Activated naive CD4-positive, alpha-beta T cell treated with anti-CD3 and anti-CD28 coated beads for 36 hours (primary cell): ENCODE measurements at regions not wholly inside any gene's neighbourhood (a gene's known extent, or its start where the extent isn't known, plus 50 kb on each side); places are given as distances from the start of the nearest gene placed in this dataset.
"Not testable (repeated sequence)": the region's sequence is repeated elsewhere in the genome, so short reads cannot be mapped to it uniquely, and the experiment has no call there.

Source experiments
- CTCF ChIA-PET: fragments of 350-600 bp; sonication (Branson Sonifier 250); formaldehyde crosslinking; loops from one replicate; lab custom pipeline; 2021; ENCODE audit warnings: antibody characterized with exemption; lab: Charles Lee
- DNase-seq: peaks from one replicate; pipeline ENCODE4 v3.0.0-alpha.2; 2020
- H3K27ac Mint-ChIP-seq: one replicate; pipeline ENCODE4 v1.8.0; 2021; ENCODE audit warnings: mild to moderate bottlenecking, mixed read lengths
- H3K27me3 Mint-ChIP-seq: one replicate; pipeline ENCODE4 v1.8.0; 2021; ENCODE audit warnings: low read depth, mixed read lengths
- H3K36me3 Mint-ChIP-seq: one replicate; pipeline ENCODE4 v1.8.0; 2021; ENCODE audit warnings: low read depth, mixed read lengths
- H3K4me1 Mint-ChIP-seq: one replicate; pipeline ENCODE4 v1.8.0; 2021; ENCODE audit warnings: low read depth, mixed read lengths
- H3K4me3 Mint-ChIP-seq: one replicate; pipeline ENCODE4 v1.8.0; 2021; ENCODE audit warnings: mild to moderate bottlenecking, moderate library complexity, mixed read lengths
- H3K9me3 Mint-ChIP-seq: one replicate; pipeline ENCODE4 v1.8.0; 2021; ENCODE audit warnings: mixed read lengths
- intact Hi-C: fragments of 100-400 bp; cut with micrococcal nuclease; formaldehyde crosslinking; loops from one replicate; pipeline ENCODE4 v1.15.1; 2023

- CTCF ChIA-PET, result no interaction called here
- intact Hi-C loops, result no loop called here
- Mint-ChIP-seq H3K36me3 (no peaks in the 10 kb centered on the region), H3K4me1 (no peaks in the 10 kb centered on the region), H3K27ac (no peak overlapping the region), H3K4me3 (no peak overlapping the region), H3K27me3 (peaks cover 2% of the 10 kb centered on the region), H3K9me3 (peaks cover 3% of the 10 kb centered on the region)
- no peak for DNase-seq
Observed at GRCh38 chr9:108271646-108272348, 584.0 kb downstream of the ACTL7B start.

- Mint-ChIP-seq H3K27me3 (peaks cover 2% of the 10 kb centered on the region), H3K9me3 (peaks cover 3% of the 10 kb centered on the region), H3K27ac (no peak overlapping the region), H3K4me1 (no peaks in the 10 kb centered on the region), H3K36me3 (no peaks in the 10 kb centered on the region), H3K4me3 (no peak overlapping the region)
- no peak for DNase-seq
- intact Hi-C loops, result no loop called here
- CTCF ChIA-PET, result no interaction called here
Observed at GRCh38 chr9:108271236-108271635, 584.5 kb downstream of the ACTL7B start.

DNA sequence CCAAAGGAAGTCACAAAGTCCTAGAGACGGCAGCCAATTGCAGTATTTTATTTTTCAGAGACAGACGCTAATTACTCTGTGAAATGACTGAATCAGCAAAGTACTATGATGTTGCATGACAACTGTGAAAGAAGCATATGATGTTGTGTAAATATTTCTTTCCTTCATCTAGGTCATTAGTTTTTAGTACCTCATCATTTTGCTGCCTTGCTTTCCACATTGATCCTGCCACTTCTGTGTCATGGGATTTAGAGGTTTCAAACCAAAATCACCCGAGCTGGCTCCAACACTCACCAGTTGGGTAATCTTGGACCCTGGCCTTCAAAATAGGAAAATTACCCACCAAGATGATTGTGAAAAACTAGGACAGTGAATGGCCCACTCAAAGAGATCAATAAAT, 585.2 kb downstream of the ACTL7B start:
- intact Hi-C loops, result no loop called here
- Mint-ChIP-seq H3K27me3 (peaks cover 2% of the 10 kb centered on the region), H3K36me3 (no peaks in the 10 kb centered on the region), H3K27ac (no peak overlapping the region), H3K4me3 (no peak overlapping the region), H3K4me1 (no peaks in the 10 kb centered on the region), H3K9me3 (peaks cover 3% of the 10 kb centered on the region)
- no peak for DNase-seq
- CTCF ChIA-PET, result no interaction called here

- H3K4me3 Mint-ChIP-seq, result no peak overlapping the region
- H3K27ac Mint-ChIP-seq, result no peak overlapping the region
- no peaks in the 10 kb centered on the region for H3K4me1 Mint-ChIP-seq
- intact Hi-C loops, result no loop called here
- no peak for DNase-seq
- H3K27me3 Mint-ChIP-seq, result peaks cover 2% of the 10 kb centered on the region
- peaks cover 3% of the 10 kb centered on the region for H3K9me3 Mint-ChIP-seq
- H3K36me3 Mint-ChIP-seq, result no peaks in the 10 kb centered on the region
- CTCF ChIA-PET, result no interaction called here
Observed at GRCh38 chr9:108270051-108270450, 585.7 kb downstream of the ACTL7B start.

- intact Hi-C loops, result no loop called here
- no peaks in the 10 kb centered on the region for H3K36me3 Mint-ChIP-seq
- no peak overlapping the region for H3K27ac Mint-ChIP-seq
- H3K4me1 Mint-ChIP-seq, result no peaks in the 10 kb centered on the region
- no peak overlapping the region for H3K4me3 Mint-ChIP-seq
- peaks cover under 1% of the 10 kb centered on the region for H3K9me3 Mint-ChIP-seq
- H3K27me3 Mint-ChIP-seq, result peaks cover 2% of the 10 kb centered on the region
- CTCF ChIA-PET, result no interaction called here
- no peak for DNase-seq
Observed at GRCh38 chr9:108269371-108269770, 586.4 kb downstream of the ACTL7B start.

DNA sequence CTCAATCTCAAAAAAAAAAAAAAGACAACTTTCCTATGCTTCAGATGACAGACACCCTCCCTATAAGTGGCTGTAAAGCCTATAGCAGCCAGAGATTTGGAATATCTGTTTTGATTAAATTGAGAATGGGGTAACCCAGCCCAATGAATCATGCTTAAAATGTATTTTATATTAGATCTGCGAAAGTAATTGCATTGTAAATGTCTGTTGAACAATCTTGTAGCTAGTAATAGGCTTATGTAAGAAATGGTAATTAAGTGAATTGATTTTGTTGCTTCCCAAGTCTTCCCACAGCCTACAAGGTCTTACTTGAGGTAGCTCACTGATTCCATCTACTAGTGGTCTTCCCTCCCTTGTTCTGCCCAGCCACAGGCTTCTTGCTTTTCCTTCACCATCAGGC, 590.7 kb downstream of the ACTL7B start:
- Mint-ChIP-seq H3K27ac (no peak overlapping the region), H3K4me3 (no peak overlapping the region), H3K9me3 (peaks cover 2% of the 10 kb centered on the region), H3K36me3 (no peaks in the 10 kb centered on the region), H3K27me3 (peaks cover 2% of the 10 kb centered on the region), H3K4me1 (no peaks in the 10 kb centered on the region)
- DNase-seq, result no peak
- CTCF ChIA-PET, result no interaction called here
- intact Hi-C loops, result no loop called here

- Mint-ChIP-seq H3K27ac (no peak overlapping the region), H3K27me3 (peaks cover 1% of the 10 kb centered on the region), H3K36me3 (no peaks in the 10 kb centered on the region), H3K4me3 (no peak overlapping the region), H3K4me1 (no peaks in the 10 kb centered on the region), H3K9me3 (peaks cover 2% of the 10 kb centered on the region)
- DNase-seq, result no peak
- CTCF ChIA-PET, result no interaction called here
- intact Hi-C loops, result no loop called here
Observed at GRCh38 chr9:108264093-108264492, 591.7 kb downstream of the ACTL7B start.

- Mint-ChIP-seq H3K4me3 (no peak overlapping the region), H3K36me3 (no peaks in the 10 kb centered on the region), H3K27ac (no peak overlapping the region), H3K27me3 (no peaks in the 10 kb centered on the region), H3K4me1 (no peaks in the 10 kb centered on the region), H3K9me3 (peaks cover 2% of the 10 kb centered on the region)
- no peak for DNase-seq
- CTCF ChIA-PET, result no interaction called here
- intact Hi-C loops, result no loop called here
Observed at GRCh38 chr9:108262836-108263235, 593.0 kb downstream of the ACTL7B start.

DNA sequence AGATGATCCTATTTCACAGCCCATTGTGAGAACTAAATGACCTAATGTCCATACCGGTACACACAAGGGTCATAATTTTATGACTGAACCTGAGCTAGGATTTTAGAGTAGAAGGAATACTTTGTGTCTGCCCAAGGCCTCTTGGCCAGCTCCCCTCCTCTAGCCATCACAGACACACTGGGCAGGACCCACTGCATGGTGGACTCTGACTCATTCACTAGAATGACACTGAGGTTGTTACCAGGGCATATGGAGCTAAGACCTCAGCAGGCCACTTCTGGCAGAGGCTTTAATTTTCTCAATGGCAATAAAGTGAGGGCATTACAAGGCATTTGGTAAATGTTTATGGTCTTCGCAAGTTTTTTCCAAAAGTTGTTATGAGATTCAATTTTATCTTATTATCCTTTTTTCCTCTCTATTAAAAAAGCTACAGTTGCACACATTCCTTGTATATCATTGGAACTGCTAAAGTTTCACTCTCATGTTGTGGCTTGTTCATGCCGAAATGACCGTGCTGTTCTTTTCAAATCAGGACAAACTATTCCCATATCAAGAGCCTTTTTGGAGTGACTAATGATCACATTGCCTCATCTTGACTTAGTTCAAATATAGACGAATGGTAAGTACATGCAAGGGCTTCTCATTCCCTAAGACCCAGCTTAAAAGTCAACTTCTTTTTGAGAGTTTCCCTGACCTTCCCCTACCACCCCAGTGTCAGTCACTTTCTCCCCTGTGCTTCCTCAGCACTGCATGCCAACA, 595.7 kb downstream of the ACTL7B start:
- CTCF ChIA-PET, result no interaction called here
- H3K27ac Mint-ChIP-seq, result no peak overlapping the region
- H3K4me1 Mint-ChIP-seq, result no peaks in the 10 kb centered on the region
- no peak overlapping the region for H3K4me3 Mint-ChIP-seq
- peaks cover 2% of the 10 kb centered on the region for H3K9me3 Mint-ChIP-seq
- no peak for DNase-seq
- H3K36me3 Mint-ChIP-seq, result no peaks in the 10 kb centered on the region
- no peaks in the 10 kb centered on the region for H3K27me3 Mint-ChIP-seq
- intact Hi-C loops, result no loop called here

GRCh38 chr9:108258640-108259039, 597.1 kb downstream of the ACTL7B start:
- DNase-seq, result no peak
- H3K9me3 Mint-ChIP-seq, result peaks cover 2% of the 10 kb centered on the region
- CTCF ChIA-PET, result interaction anchor here (0.7 kb wide), 1 partner anchor 673 kb away, joined by 3 read pairs; no protein-coding TSS in a partner anchor
- no peaks in the 10 kb centered on the region for H3K27me3 Mint-ChIP-seq
- no peaks in the 10 kb centered on the region for H3K4me1 Mint-ChIP-seq
- intact Hi-C loops, result no loop called here
- no peak overlapping the region for H3K27ac Mint-ChIP-seq
- no peak overlapping the region for H3K4me3 Mint-ChIP-seq
- H3K36me3 Mint-ChIP-seq, result no peaks in the 10 kb centered on the region

DNA sequence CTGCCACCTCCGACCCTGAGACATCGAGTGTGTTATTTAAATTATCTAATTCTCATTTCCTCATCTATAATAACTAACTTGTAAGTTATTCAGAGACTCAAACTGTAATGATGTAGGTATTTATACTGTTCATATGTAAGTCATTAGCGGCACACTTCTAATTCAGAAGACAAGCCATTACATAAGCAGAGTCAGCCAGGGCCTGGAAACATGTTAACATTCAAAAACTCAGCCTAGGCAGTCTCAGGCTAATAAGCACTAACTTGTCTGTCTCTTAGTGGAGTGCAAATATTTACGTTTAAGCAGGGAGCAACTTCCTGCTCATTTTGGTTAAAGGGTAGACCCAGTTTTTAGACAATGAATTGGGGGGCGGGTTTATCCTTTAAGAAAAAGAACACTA, 598.4 kb downstream of the ACTL7B start:
- H3K4me1 Mint-ChIP-seq, result no peaks in the 10 kb centered on the region
- no peak for DNase-seq
- H3K9me3 Mint-ChIP-seq, result no peaks in the 10 kb centered on the region
- H3K27ac Mint-ChIP-seq, result no peak overlapping the region
- no peak overlapping the region for H3K4me3 Mint-ChIP-seq
- H3K27me3 Mint-ChIP-seq, result no peaks in the 10 kb centered on the region
- CTCF ChIA-PET, result no interaction called here
- H3K36me3 Mint-ChIP-seq, result no peaks in the 10 kb centered on the region
- intact Hi-C loops, result no loop called here

DNA sequence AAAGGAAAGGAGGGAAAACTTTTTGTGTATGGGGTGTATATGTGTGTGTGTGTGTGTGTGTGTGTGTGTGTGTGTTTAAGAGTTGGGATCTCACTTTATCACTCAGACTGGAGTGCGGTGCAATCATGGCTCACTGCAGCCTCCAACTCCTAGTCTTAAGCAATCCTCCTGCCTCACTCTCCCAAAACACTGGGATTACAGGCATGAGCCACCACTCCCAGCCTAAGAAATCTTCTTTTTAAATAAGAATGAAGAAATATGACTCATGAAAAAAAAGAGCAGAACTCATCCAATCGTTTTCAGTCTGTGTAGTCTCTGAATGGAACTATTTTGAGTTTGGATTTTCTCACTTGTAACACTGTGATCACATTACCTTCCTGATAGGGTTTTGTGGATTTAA, 601.5 kb downstream of the ACTL7B start:
- Mint-ChIP-seq H3K27me3 (no peaks in the 10 kb centered on the region), H3K4me1 (no peaks in the 10 kb centered on the region), H3K4me3 (no peak overlapping the region), H3K27ac (no peak overlapping the region), H3K36me3 (no peaks in the 10 kb centered on the region), H3K9me3 (no peaks in the 10 kb centered on the region)
- CTCF ChIA-PET, result no interaction called here
- DNase-seq, result no peak
- intact Hi-C loops, result no loop called here

- H3K4me3 Mint-ChIP-seq, H3K4me1 Mint-ChIP-seq, H3K9me3 Mint-ChIP-seq, CTCF ChIA-PET, DNase-seq, H3K27ac Mint-ChIP-seq, H3K27me3 Mint-ChIP-seq, intact Hi-C loops, H3K36me3 Mint-ChIP-seq: not testable (repeated sequence)
Observed at GRCh38 chr9:108247391-108247790, 608.4 kb downstream of the ACTL7B start.
